IPS-20b (cell line): ENCODE measurements at regions not wholly inside any gene's neighbourhood (a gene's known extent, or its start where the extent isn't known, plus 50 kb on each side); places are given as distances from the start of the nearest gene placed in this dataset.
"Not testable (repeated sequence)": the region's sequence is repeated elsewhere in the genome, so short reads cannot be mapped to it uniquely, and the experiment has no call there.

ENCODE experiments used
- H3K27ac ChIP-seq: one replicate; pipeline ENCODE4 v1.5.1; 2013; ENCODE audit warnings: low read length
- H3K27me3 ChIP-seq: 2 replicates; pipeline ENCODE4 v1.6.1; 2013; ENCODE audit warnings: mild to moderate bottlenecking, low read length, inconsistent platforms; ENCODE audit not compliant: insufficient read depth
- H3K36me3 ChIP-seq: 2 replicates; pipeline ENCODE4 v1.6.1; 2013; ENCODE audit warnings: low read depth, mild to moderate bottlenecking, inconsistent platforms, low read length, moderate library complexity; ENCODE audit not compliant: insufficient read depth
- H3K4me1 ChIP-seq: 2 replicates; pipeline ENCODE4 v1.6.1; 2013; ENCODE audit warnings: mild to moderate bottlenecking, control low read depth, inconsistent platforms, low read length, moderate library complexity; ENCODE audit not compliant: insufficient read depth
- H3K4me3 ChIP-seq: 2 replicates; pipeline ENCODE4 v1.5.1; 2013; ENCODE audit warnings: mild to moderate bottlenecking, low read length, inconsistent platforms
- H3K9ac ChIP-seq: 2 replicates; pipeline ENCODE4 v1.6.1; 2013; ENCODE audit warnings: low read depth, mild to moderate bottlenecking, inconsistent platforms, low read length, moderate library complexity
- H3K9me3 ChIP-seq: 2 replicates; pipeline ENCODE4 v1.6.1; 2013; ENCODE audit warnings: mild to moderate bottlenecking, low read depth, low read length, inconsistent platforms; ENCODE audit not compliant: insufficient read depth

GRCh38 chr14:35959835-35960234, 133.7 kb downstream of the BRMS1L start:
- no peak overlapping the region for H3K27ac ChIP-seq

GRCh38 chr14:35958499-35958898, 132.4 kb downstream of the BRMS1L start:
- Histone ChIP-seq H3K27me3 (peaks cover 11% of the 10 kb centered on the region; the same call in 1 of the 2 replicates), H3K9me3 (no peaks in the 10 kb centered on the region), H3K4me3 (no peak overlapping the region), H3K9ac (no peak overlapping the region), H3K4me1 (peaks cover 2% of the 10 kb centered on the region; the same call in 1 of the 2 replicates), H3K36me3 (no peaks in the 10 kb centered on the region), H3K27ac (no peak overlapping the region)

More at GRCh38 chr14:35959835-35960234, 133.7 kb downstream of the BRMS1L start:
- Histone ChIP-seq H3K27me3 (peaks cover 11% of the 10 kb centered on the region; the same call in 1 of the 2 replicates), H3K4me1 (peaks cover 2% of the 10 kb centered on the region; the same call in 1 of the 2 replicates), H3K4me3 (no peak overlapping the region), H3K36me3 (no peaks in the 10 kb centered on the region), H3K9me3 (no peaks in the 10 kb centered on the region), H3K9ac (no peak overlapping the region)

DNA sequence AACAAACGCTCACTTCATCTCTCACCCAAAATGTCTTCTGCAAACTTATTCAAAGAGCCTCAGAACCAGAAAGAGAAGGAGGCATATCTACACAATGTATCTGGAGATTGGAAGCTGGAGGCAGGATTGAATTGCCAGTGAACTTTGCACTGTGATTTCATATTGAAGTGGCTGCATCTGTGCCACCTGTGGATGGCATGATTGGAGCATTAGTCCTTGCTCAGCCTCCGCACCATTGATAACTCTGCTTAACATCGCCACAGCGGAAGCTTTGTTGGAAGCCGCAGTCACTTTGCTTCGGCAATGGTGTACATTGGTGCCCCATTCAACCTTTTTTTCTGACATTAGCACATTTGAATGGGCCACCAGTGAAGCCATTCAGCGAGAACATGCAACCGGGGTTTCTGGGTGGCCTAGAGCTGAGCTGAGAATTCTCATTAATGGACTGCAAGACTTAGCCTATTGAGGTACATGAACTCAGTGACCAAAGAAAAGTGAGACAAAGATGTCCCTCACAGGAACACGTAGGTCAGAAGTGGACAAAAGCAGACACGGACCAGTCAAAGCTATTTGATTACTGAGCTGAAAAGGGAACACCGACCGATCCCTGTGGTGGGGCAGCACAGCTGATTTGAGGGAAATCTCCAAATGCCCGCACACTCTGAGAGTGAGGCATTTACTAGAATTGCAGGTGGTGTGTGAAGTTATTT, 130.4 kb downstream of the BRMS1L start:
- H3K9ac ChIP-seq: no peak overlapping the region
- no peak overlapping the region for H3K4me3 ChIP-seq
- no peaks in the 10 kb centered on the region for H3K36me3 ChIP-seq
- H3K27me3 ChIP-seq: peaks cover 11% of the 10 kb centered on the region; the same call in 1 of the 2 replicates
- H3K9me3 ChIP-seq: no peaks in the 10 kb centered on the region
- H3K27ac ChIP-seq: no peak overlapping the region
- peaks cover 6% of the 10 kb centered on the region; the same call in 1 of the 2 replicates for H3K4me1 ChIP-seq

- Histone ChIP-seq H3K4me3 (no peak overlapping the region), H3K9ac (no peak overlapping the region), H3K36me3 (no peaks in the 10 kb centered on the region), H3K27ac (no peak overlapping the region), H3K4me1 (peaks cover 10% of the 10 kb centered on the region; the same call in 1 of the 2 replicates), H3K27me3 (peaks cover 11% of the 10 kb centered on the region; the same call in 1 of the 2 replicates), H3K9me3 (no peaks in the 10 kb centered on the region)
These were observed 126.4 kb downstream of the BRMS1L start for GRCh38 chr14:35952584-35952983.

DNA sequence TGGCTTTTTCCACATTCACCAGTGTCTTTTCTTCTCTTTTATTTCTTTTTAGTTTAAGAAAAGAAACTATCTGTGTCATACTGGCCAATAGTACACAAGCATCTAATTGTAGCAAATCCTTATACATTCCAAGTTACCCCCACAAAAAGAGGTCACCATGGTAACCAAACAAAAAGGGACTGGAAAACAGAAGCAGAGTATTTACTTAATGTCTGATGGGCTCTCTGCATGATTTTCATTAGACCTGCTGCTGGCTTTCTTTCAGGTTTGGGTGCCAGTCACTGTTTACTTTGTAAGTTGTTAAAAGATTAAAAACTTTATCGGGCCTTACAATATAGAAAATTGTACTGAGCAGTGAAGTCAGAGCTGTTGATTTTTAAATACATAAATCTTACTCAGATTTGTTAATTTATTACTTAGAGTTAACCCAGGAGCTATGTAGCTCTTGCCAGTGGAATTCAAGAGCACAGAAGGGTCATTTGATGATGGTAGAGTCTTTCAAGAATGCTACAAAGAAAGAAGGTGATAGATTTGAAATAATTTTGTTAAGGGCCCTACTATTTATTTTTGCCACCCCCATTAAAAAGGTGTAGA, 123.9 kb downstream of the BRMS1L start:
- Histone ChIP-seq H3K9ac (no peak overlapping the region), H3K27ac (no peak overlapping the region), H3K9me3 (no peaks in the 10 kb centered on the region), H3K36me3 (no peaks in the 10 kb centered on the region), H3K4me1 (peaks cover 8% of the 10 kb centered on the region; the same call in 1 of the 2 replicates), H3K4me3 (no peak overlapping the region), H3K27me3 (no peaks in the 10 kb centered on the region)

GRCh38 chr14:35947983-35948382, 121.8 kb downstream of the BRMS1L start:
- not testable (repeated sequence) for H3K4me3 ChIP-seq, H3K36me3 ChIP-seq, H3K9ac ChIP-seq, H3K4me1 ChIP-seq, H3K27me3 ChIP-seq, H3K9me3 ChIP-seq, H3K27ac ChIP-seq

DNA sequence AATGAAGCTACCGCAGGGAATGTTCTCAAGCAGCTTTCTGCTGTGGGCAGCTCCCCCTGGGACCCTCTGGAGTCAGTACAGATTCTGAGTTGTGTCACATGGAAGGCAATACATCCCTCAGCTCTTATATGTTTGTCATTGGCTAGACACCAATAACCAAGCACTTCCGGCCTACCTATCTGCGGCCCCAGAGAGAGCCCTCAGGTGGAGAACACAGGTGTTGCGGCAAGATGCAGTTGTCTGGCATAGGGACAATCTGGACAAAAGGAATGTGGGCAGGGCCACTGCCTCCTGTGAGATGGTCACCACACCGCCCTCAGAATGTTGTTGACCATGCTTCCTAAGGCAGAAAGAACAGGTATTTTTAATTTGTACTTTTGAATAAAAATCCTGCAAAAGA, 118.7 kb downstream of the BRMS1L start:
- no peaks in the 10 kb centered on the region for H3K9me3 ChIP-seq
- H3K27ac ChIP-seq: no peak overlapping the region
- no peak overlapping the region for H3K4me3 ChIP-seq
- no peaks in the 10 kb centered on the region for H3K4me1 ChIP-seq
- H3K9ac ChIP-seq: no peak overlapping the region
- no peaks in the 10 kb centered on the region for H3K36me3 ChIP-seq
- H3K27me3 ChIP-seq: peaks cover 9% of the 10 kb centered on the region

DNA sequence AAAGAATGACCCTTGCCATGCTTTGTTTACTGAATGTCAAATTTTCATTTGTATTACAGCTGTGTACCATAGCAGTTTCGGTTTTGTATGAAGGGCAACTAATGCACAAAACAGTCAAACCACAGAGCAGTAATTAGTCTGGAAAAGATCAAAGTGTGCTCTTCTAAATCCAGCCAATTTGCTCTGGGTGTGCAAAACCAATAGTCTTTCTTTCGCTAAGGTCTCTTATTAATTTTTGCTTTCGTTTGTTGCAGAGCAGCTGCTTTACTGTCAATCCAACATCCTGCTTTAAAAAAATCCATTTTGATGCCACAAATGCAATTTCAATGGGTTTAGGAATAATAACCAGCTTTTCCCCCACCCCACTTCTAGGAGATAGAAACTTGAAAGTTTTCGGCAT, 114.2 kb downstream of the BRMS1L start:
- Histone ChIP-seq H3K27ac (no peak overlapping the region), H3K9me3 (no peaks in the 10 kb centered on the region), H3K9ac (no peak overlapping the region), H3K4me3 (no peak overlapping the region), H3K4me1 (no peaks in the 10 kb centered on the region; the same call in 1 of the 2 replicates), H3K27me3 (peaks cover 40% of the 10 kb centered on the region), H3K36me3 (no peaks in the 10 kb centered on the region)

GRCh38 chr14:35938770-35939169, 112.6 kb downstream of the BRMS1L start:
- no peaks in the 10 kb centered on the region for H3K36me3 ChIP-seq
- H3K27ac ChIP-seq: no peak overlapping the region
- peaks cover 40% of the 10 kb centered on the region for H3K27me3 ChIP-seq
- H3K9ac ChIP-seq: no peak overlapping the region
- H3K4me1 ChIP-seq: no peaks in the 10 kb centered on the region; the same call in 1 of the 2 replicates
- no peaks in the 10 kb centered on the region for H3K9me3 ChIP-seq
- H3K4me3 ChIP-seq: no peak overlapping the region

- no peaks in the 10 kb centered on the region; the same call in 1 of the 2 replicates for H3K4me1 ChIP-seq
- H3K36me3 ChIP-seq: no peaks in the 10 kb centered on the region
- no peaks in the 10 kb centered on the region for H3K9me3 ChIP-seq
- H3K9ac ChIP-seq: no peak overlapping the region
- no peak overlapping the region for H3K4me3 ChIP-seq
- no peak overlapping the region for H3K27ac ChIP-seq
- peaks cover 31% of the 10 kb centered on the region for H3K27me3 ChIP-seq
These were observed 108.4 kb downstream of the BRMS1L start for GRCh38 chr14:35934499-35934898.

DNA sequence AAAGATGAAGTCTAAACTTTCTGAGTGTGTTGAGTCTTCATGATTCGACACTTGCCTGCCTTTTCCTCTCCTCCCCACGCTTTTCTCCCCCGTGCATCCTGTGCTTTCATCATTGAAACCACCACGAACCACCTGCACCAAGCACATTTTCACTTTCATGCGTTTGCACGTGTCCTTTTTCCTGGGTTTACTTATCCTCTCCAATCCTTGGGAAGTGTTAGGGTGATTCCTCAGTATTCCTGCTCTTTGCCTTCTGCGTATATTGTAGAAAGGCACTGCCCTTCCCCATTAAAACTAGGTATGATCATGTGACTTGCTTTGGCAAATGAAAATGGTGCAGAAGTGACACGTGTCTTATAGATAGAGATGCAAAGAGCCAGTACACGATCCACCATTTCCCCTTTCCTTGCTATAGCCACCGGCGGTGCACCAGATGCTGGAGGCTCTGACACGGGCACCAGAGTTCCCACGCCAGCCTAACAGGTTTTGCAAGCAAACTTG, 106.6 kb downstream of the BRMS1L start:
- Histone ChIP-seq H3K9ac (no peak overlapping the region), H3K4me1 (no peaks in the 10 kb centered on the region), H3K27me3 (peaks cover 13% of the 10 kb centered on the region), H3K4me3 (no peak overlapping the region), H3K36me3 (no peaks in the 10 kb centered on the region), H3K9me3 (no peaks in the 10 kb centered on the region), H3K27ac (no peak overlapping the region)

- no peak overlapping the region for H3K4me3 ChIP-seq
- no peaks in the 10 kb centered on the region for H3K4me1 ChIP-seq
- H3K36me3 ChIP-seq: no peaks in the 10 kb centered on the region
- H3K9me3 ChIP-seq: no peaks in the 10 kb centered on the region
- peaks cover 7% of the 10 kb centered on the region; the same call in 1 of the 2 replicates for H3K27me3 ChIP-seq
- H3K27ac ChIP-seq: no peak overlapping the region
- no peak overlapping the region for H3K9ac ChIP-seq
These were observed 106.0 kb downstream of the BRMS1L start for GRCh38 chr14:35932136-35932535.
